SK-N-SH treated with all-trans-retinoic acid at 6 μM for 48 hours (cell line): ENCODE measurements at regions not wholly inside any gene's neighbourhood (a gene's known extent, or its start where the extent isn't known, plus 50 kb on each side); places are given as distances from the start of the nearest gene placed in this dataset.

ENCODE experiments used
- ATAC-seq: fragments of 200-7000 bp; cut with Tn5 transposase; 3 replicates; pipeline ENCODE4 v1.9.1; 2020; ENCODE audit warnings: mild to moderate bottlenecking, moderate library complexity
- ARNTL ChIP-seq: fragments of 450-650 bp; formaldehyde crosslinking; IDR thresholded peaks from 2 replicates; pipeline ENCODE4 v1.5.0; 2020; ENCODE audit warnings: low read depth, mild to moderate bottlenecking, moderate library complexity, borderline replicate concordance
- BACH2 ChIP-seq: fragments of 250-450 bp; sonication (Bioruptor Pico); IDR thresholded peaks from 2 replicates; pipeline ENCODE4 v1.9.0; 2021; ENCODE audit warnings: mild to moderate bottlenecking, borderline replicate concordance
- CSDC2 ChIP-seq: fragments of 250-450 bp; sonication (Bioruptor Pico); IDR thresholded peaks from 2 replicates; pipeline ENCODE4 v1.5.0; 2020; ENCODE audit warnings: mild to moderate bottlenecking, moderate library complexity
- CSRNP3 ChIP-seq: fragments of 250-450 bp; sonication (Bioruptor Pico); IDR thresholded peaks from 2 replicates; pipeline ENCODE4 v1.5.1; 2021; ENCODE audit warnings: mild to moderate bottlenecking, moderate library complexity
- ESRRG ChIP-seq: fragments of 250-450 bp; sonication (Bioruptor Pico); IDR thresholded peaks from 2 replicates; pipeline ENCODE4 v1.6.1; 2021; ENCODE audit warnings: mild to moderate bottlenecking
- ISL1 ChIP-seq: fragments of 250-450 bp; sonication (Bioruptor Pico); IDR thresholded peaks from 2 replicates; pipeline ENCODE4 v2.1.2; 2022; ENCODE audit warnings: mild to moderate bottlenecking, moderate library complexity
- OSR1 ChIP-seq: fragments of 250-450 bp; sonication (Bioruptor Pico); IDR thresholded peaks from 2 replicates; pipeline ENCODE4 v1.8.0; 2022; ENCODE audit warnings: moderate library complexity, mild to moderate bottlenecking, inconsistent platforms
- PATZ1 ChIP-seq: fragments of 250-450 bp; sonication (Bioruptor Pico); IDR thresholded peaks from 2 replicates; pipeline ENCODE4 v1.8.0; 2020; ENCODE audit warnings: mild to moderate bottlenecking, moderate library complexity, borderline replicate concordance
- RARB ChIP-seq: fragments of 250-450 bp; sonication (Bioruptor Pico); IDR thresholded peaks from 2 replicates; pipeline ENCODE4 v1.8.0; 2021; ENCODE audit warnings: mild to moderate bottlenecking, moderate library complexity
- ZFP3 ChIP-seq: fragments of 250-450 bp; sonication (Bioruptor Pico); IDR thresholded peaks from 2 replicates; pipeline ENCODE4 v1.5.0; 2020; ENCODE audit warnings: mild to moderate bottlenecking, moderate library complexity
- ZFP30 ChIP-seq: fragments of 450-650 bp; formaldehyde crosslinking; IDR thresholded peaks from 2 replicates; pipeline ENCODE4 v1.5.0; 2022; ENCODE audit warnings: mild to moderate bottlenecking, moderate library complexity
- ZNF565 ChIP-seq: fragments of 450-650 bp; formaldehyde crosslinking; conservative IDR thresholded peaks from 2 replicates; pipeline ENCODE4 v1.5.0; 2020; ENCODE audit warnings: low read depth, mild to moderate bottlenecking, moderate library complexity
- ZNF8 ChIP-seq: fragments of 450-650 bp; formaldehyde crosslinking; IDR thresholded peaks from 2 replicates; pipeline ENCODE4 v1.5.0; 2020; ENCODE audit warnings: mild to moderate bottlenecking, moderate library complexity
- TF ChIP-seq, protein P1 (sequence below): fragments of 250-450 bp; sonication (Bioruptor Pico); IDR thresholded peaks from 2 replicates; pipeline ENCODE4 v1.8.0; 2021; ENCODE audit warnings: low read depth, mild to moderate bottlenecking, moderate library complexity, borderline replicate concordance
- TF ChIP-seq, protein P2 (sequence below): fragments of 250-450 bp; sonication (Bioruptor Pico); IDR thresholded peaks from 2 replicates; pipeline ENCODE4 v1.5.1; 2020; ENCODE audit warnings: low read depth, mild to moderate bottlenecking, moderate library complexity
- TF ChIP-seq, protein P3 (sequence below): fragments of 250-450 bp; sonication (Bioruptor Pico); IDR thresholded peaks from 2 replicates; pipeline ENCODE4 v1.5.0; 2020; ENCODE audit warnings: mild to moderate bottlenecking, moderate library complexity

DNA sequence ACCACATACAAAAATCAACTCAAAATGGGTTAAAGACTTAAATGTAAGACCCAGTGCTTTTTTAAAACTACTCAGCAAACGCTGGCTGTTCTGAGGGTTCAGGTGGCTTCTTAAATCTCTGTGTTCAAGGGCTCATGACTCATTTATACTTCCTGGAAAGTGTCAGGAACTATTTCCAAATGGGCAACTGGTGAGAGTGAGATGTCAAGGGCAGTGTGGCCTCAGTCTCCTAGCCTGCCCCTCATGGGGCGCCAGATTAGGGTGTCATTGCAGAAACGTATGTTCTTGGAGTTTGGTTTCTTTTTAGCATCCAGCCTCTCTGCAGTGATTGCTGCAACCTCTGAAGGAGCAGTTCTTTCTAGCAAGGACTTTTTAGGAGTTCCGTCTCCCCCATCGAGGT lies 485.4 kb downstream of the TNS1 start (continued):
- no peak for TF ChIP-seq ZNF565 (CRISPR knock-in tag)

DNA sequence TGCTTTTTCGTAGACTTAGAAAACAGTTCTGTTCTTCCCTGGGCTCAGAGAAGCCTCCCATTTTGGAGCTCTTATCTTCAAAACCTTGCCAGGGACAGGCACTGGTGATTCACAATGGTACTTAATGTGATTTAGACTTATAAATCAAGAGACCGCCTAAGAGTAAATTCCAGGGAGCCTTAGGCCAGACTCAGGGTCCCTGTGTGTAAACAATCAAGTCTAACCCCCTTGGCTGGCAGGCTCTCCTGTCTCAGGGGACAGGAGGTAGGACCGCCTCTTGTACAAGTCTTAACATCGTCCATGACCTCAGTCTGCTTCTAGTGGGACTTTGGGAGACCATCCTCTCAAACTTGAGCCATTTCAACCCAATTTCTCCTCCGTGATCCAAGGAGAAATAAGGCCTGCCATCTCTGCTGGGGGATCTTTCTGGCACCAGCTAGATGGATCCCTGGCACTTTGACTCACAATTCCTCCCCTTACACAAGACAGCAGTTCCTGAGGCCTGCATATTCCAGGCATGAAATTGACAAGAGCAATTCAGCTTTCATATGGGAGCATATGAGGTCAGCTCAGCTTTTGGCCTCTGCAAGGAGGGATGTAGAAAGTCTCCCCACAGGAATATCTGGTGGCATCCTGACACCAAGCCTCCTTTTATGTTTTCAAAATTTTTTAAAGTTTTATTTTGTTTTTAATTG lies 487.0 kb downstream of the TNS1 start:
- no peak for TF ChIP-seq ZNF8
- TF ChIP-seq ISL1 (CRISPR knock-in tag): 0 out of 2 replicates have a peak, but pooled peaks have one; percentile 11
- ATAC-seq: no peak

DNA sequence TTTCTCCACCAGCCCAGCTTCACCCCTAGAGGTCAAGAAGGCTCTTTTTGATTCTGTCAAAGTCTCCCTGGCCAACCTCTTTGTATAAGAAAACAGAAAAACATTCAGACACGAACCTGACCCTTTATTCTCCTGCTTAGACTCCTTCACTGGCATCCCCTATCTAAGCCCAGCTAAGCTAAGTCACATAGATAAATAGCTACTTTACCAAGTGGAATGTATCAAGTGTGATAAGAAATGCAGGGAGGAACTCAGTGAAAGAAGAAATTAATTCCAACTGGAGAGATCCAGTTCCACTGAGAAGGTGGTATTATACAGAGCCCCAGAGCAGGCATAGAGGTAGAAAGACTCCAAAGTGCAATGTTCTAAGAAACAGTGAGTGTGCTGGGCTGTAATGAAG lies 489.5 kb downstream of the TNS1 start:
- TF ChIP-seq ZFP3 (CRISPR knock-in tag) (no peak), ARNTL (no peak), ZNF8 (no peak), RARB (CRISPR knock-in tag) (no peak)
- TF ChIP-seq, protein P1, sequence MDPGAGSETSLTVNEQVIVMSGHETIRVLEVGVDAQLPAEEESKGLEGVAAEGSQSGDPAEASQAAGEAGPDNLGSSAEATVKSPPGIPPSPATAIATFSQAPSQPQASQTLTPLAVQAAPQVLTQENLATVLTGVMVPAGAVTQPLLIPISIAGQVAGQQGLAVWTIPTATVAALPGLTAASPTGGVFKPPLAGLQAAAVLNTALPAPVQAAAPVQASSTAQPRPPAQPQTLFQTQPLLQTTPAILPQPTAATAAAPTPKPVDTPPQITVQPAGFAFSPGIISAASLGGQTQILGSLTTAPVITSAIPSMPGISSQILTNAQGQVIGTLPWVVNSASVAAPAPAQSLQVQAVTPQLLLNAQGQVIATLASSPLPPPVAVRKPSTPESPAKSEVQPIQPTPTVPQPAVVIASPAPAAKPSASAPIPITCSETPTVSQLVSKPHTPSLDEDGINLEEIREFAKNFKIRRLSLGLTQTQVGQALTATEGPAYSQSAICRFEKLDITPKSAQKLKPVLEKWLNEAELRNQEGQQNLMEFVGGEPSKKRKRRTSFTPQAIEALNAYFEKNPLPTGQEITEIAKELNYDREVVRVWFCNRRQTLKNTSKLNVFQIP: no peak
- TF ChIP-seq, protein P2, sequence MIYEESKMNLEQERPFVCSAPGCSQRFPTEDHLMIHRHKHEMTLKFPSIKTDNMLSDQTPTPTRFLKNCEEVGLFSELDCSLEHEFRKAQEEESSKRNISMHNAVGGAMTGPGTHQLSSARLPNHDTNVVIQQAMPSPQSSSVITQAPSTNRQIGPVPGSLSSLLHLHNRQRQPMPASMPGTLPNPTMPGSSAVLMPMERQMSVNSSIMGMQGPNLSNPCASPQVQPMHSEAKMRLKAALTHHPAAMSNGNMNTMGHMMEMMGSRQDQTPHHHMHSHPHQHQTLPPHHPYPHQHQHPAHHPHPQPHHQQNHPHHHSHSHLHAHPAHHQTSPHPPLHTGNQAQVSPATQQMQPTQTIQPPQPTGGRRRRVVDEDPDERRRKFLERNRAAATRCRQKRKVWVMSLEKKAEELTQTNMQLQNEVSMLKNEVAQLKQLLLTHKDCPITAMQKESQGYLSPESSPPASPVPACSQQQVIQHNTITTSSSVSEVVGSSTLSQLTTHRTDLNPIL: no peak
- TF ChIP-seq, all 23 proteins: peak for 0

DNA sequence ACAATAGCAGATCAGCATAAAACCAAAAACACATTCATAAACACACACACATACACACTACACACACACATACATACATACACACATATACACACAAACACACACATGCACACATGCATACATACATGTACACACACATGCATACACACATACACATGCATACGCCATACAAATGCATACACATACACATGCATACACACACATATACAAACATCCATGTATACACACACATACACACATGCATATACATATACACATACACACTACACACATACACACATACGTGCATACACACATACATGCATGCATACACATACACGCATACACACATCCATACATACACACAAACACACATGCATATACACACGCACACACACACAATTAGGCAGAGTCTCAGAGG lies 490.1 kb downstream of the TNS1 start:
- TF ChIP-seq, protein P3, sequence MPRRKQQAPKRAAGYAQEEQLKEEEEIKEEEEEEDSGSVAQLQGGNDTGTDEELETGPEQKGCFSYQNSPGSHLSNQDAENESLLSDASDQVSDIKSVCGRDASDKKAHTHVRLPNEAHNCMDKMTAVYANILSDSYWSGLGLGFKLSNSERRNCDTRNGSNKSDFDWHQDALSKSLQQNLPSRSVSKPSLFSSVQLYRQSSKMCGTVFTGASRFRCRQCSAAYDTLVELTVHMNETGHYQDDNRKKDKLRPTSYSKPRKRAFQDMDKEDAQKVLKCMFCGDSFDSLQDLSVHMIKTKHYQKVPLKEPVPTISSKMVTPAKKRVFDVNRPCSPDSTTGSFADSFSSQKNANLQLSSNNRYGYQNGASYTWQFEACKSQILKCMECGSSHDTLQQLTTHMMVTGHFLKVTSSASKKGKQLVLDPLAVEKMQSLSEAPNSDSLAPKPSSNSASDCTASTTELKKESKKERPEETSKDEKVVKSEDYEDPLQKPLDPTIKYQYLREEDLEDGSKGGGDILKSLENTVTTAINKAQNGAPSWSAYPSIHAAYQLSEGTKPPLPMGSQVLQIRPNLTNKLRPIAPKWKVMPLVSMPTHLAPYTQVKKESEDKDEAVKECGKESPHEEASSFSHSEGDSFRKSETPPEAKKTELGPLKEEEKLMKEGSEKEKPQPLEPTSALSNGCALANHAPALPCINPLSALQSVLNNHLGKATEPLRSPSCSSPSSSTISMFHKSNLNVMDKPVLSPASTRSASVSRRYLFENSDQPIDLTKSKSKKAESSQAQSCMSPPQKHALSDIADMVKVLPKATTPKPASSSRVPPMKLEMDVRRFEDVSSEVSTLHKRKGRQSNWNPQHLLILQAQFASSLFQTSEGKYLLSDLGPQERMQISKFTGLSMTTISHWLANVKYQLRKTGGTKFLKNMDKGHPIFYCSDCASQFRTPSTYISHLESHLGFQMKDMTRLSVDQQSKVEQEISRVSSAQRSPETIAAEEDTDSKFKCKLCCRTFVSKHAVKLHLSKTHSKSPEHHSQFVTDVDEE: no peak
- TF ChIP-seq CSRNP3 (no peak), CSDC2 (CRISPR knock-in tag) (no peak), RARB (CRISPR knock-in tag) (no peak), BACH2 (CRISPR knock-in tag) (no peak), ZFP30 (CRISPR knock-in tag) (no peak), ARNTL (no peak), PATZ1 (CRISPR knock-in tag) (no peak), OSR1 (no peak), ISL1 (CRISPR knock-in tag) (no peak), ESRRG (CRISPR knock-in tag) (no peak), ZFP3 (CRISPR knock-in tag) (no peak)
- TF ChIP-seq, protein P2: no peak
- ATAC-seq: no peak

More for the DNA sequence above, 489.5 kb downstream of the TNS1 start:
- no peak for ATAC-seq
